ENCODE measurements at regions not wholly inside any gene's neighbourhood (a gene's known extent, or its start where the extent isn't known, plus 50 kb on each side); places are given as distances from the start of the nearest gene placed in this dataset.

- no peaks in the 10 kb centered on the region for H3K36me3 ChIP-seq
- H3K4me1 ChIP-seq (ENCODE audit: control insufficient read depth in 1 of 2, insufficient read depth in 1 of 2, low read depth in 1 of 2, low read length in 1 of 2), result no peaks in the 10 kb centered on the region
- no peak for TF ChIP-seq CTCF (IDR thresholded peaks at IDR 0.05)
- H3K27me3 ChIP-seq, result no peaks in the 10 kb centered on the region
- H3K27ac ChIP-seq, result no peak overlapping the region
- H3K4me3 ChIP-seq (ENCODE audit: low read depth in 1 of 2, low read length in 1 of 2), result no peak overlapping the region
- no peaks in the 10 kb centered on the region for H3K9me3 ChIP-seq
Measured at GRCh38 chr12:60394665-60395064, 798.8 kb downstream of the SLC16A7 start.

- no peaks in the 10 kb centered on the region for H3K4me1 ChIP-seq (ENCODE audit: control insufficient read depth in 1 of 2, insufficient read depth in 1 of 2, low read depth in 1 of 2, low read length in 1 of 2)
- TF ChIP-seq CTCF (IDR thresholded peaks at IDR 0.05), result no peak
- H3K36me3 ChIP-seq, result no peaks in the 10 kb centered on the region
- no peaks in the 10 kb centered on the region for H3K9me3 ChIP-seq
- H3K27ac ChIP-seq, result no peak overlapping the region
- H3K27me3 ChIP-seq, result no peaks in the 10 kb centered on the region
- H3K4me3 ChIP-seq (ENCODE audit: low read depth in 1 of 2, low read length in 1 of 2), result no peak overlapping the region
Measured at GRCh38 chr12:60398547-60398946, 802.7 kb downstream of the SLC16A7 start.

- H3K4me3 ChIP-seq (ENCODE audit: low read depth in 1 of 2, low read length in 1 of 2), result no peak overlapping the region
- no peaks in the 10 kb centered on the region for H3K27me3 ChIP-seq
- H3K4me1 ChIP-seq (ENCODE audit: control insufficient read depth in 1 of 2, insufficient read depth in 1 of 2, low read depth in 1 of 2, low read length in 1 of 2), result no peaks in the 10 kb centered on the region
- no peak overlapping the region for H3K27ac ChIP-seq
- H3K9me3 ChIP-seq, result no peaks in the 10 kb centered on the region
- TF ChIP-seq CTCF (IDR thresholded peaks at IDR 0.05), result no peak
- no peaks in the 10 kb centered on the region for H3K36me3 ChIP-seq
Measured at GRCh38 chr12:60399064-60399463, 803.2 kb downstream of the SLC16A7 start.

GRCh38 chr12:60402996-60403395, 807.2 kb downstream of the SLC16A7 start:
- Histone ChIP-seq H3K4me3 (ENCODE audit: low read depth in 1 of 2, low read length in 1 of 2) (no peak overlapping the region), H3K27ac (no peak overlapping the region), H3K4me1 (ENCODE audit: control insufficient read depth in 1 of 2, insufficient read depth in 1 of 2, low read depth in 1 of 2, low read length in 1 of 2) (no peaks in the 10 kb centered on the region), H3K27me3 (no peaks in the 10 kb centered on the region), H3K9me3 (no peaks in the 10 kb centered on the region), H3K36me3 (no peaks in the 10 kb centered on the region)
- no peak for TF ChIP-seq CTCF (IDR thresholded peaks at IDR 0.05)

GRCh38 chr12:60415351-60415750, 819.5 kb downstream of the SLC16A7 start:
- Histone ChIP-seq H3K36me3 (no peaks in the 10 kb centered on the region), H3K9me3 (peaks cover 7% of the 10 kb centered on the region), H3K27me3 (no peaks in the 10 kb centered on the region), H3K27ac (no peak overlapping the region), H3K4me1 (ENCODE audit: control insufficient read depth in 1 of 2, insufficient read depth in 1 of 2, low read depth in 1 of 2, low read length in 1 of 2) (no peaks in the 10 kb centered on the region), H3K4me3 (ENCODE audit: low read depth in 1 of 2, low read length in 1 of 2) (no peak overlapping the region)
- TF ChIP-seq CTCF (IDR thresholded peaks at IDR 0.05), result no peak

GRCh38 chr12:60419986-60420385, 824.2 kb downstream of the SLC16A7 start:
- H3K36me3 ChIP-seq, result no peaks in the 10 kb centered on the region
- no peak overlapping the region for H3K4me3 ChIP-seq (ENCODE audit: low read depth in 1 of 2, low read length in 1 of 2)
- H3K27me3 ChIP-seq, result no peaks in the 10 kb centered on the region
- no peak overlapping the region for H3K27ac ChIP-seq
- H3K4me1 ChIP-seq (ENCODE audit: control insufficient read depth in 1 of 2, insufficient read depth in 1 of 2, low read depth in 1 of 2, low read length in 1 of 2), result no peaks in the 10 kb centered on the region
- peaks cover 7% of the 10 kb centered on the region for H3K9me3 ChIP-seq
- no peak for TF ChIP-seq CTCF (IDR thresholded peaks at IDR 0.05)

Measured in neutrophil (primary cell).